GM12891 (cell line): ENCODE measurements at regions not wholly inside any gene's neighbourhood (a gene's known extent, or its start where the extent isn't known, plus 50 kb on each side); places are given as distances from the start of the nearest gene placed in this dataset.

Experiments used
- DNase-seq: peaks from one replicate; pipeline ENCODE4 v3.0.0; 2011; ENCODE audit warnings: low spot score; ENCODE audit not compliant: insufficient read length
- FAIRE-seq: peaks from 2 replicates; lab custom pipeline; 2011; peaks lifted over from hg19 to GRCh38; lab: Jason Lieb, UNC
- PAX5 ChIP-seq: IDR thresholded peaks from 2 replicates; pipeline ENCODE4 v1.6.1; 2011; ENCODE audit warnings: low read length, moderate library complexity, mild to moderate bottlenecking; ENCODE audit not compliant: insufficient read depth, severe bottlenecking
- POLR2A ChIP-seq: IDR thresholded peaks from 2 replicates; pipeline ENCODE4 v1.6.1; 2011; ENCODE audit warnings: low read depth, low read length, control low read depth
- POLR2AphosphoS5 ChIP-seq: IDR thresholded peaks from 2 replicates; pipeline ENCODE4 v1.6.1; 2011; ENCODE audit warnings: low read depth, low read length, control low read depth
- POU2F2 ChIP-seq: IDR thresholded peaks from 2 replicates; pipeline ENCODE4 v1.6.1; 2011; ENCODE audit warnings: low read depth, mild to moderate bottlenecking, control low read depth, low read length, moderate library complexity
- SPI1 ChIP-seq: IDR thresholded peaks from 2 replicates; pipeline ENCODE4 v1.6.1; 2011; ENCODE audit warnings: low read depth, low read length, control low read depth
- TAF1 ChIP-seq: IDR thresholded peaks from 2 replicates; pipeline ENCODE4 v1.6.1; 2011; ENCODE audit warnings: low read depth, low read length, control low read depth

GRCh38 chr13:107392205-107392604 lies 823.1 kb downstream of the LIG4 start:
- FAIRE-seq = no peak
- no peak for DNase-seq
- TF ChIP-seq POU2F2 = no peak
- TF ChIP-seq PAX5 = no peak
- TF ChIP-seq TAF1 = no peak
- TF ChIP-seq POLR2A = no peak
- TF ChIP-seq SPI1 = no peak
- TF ChIP-seq POLR2AphosphoS5 = no peak

DNA sequence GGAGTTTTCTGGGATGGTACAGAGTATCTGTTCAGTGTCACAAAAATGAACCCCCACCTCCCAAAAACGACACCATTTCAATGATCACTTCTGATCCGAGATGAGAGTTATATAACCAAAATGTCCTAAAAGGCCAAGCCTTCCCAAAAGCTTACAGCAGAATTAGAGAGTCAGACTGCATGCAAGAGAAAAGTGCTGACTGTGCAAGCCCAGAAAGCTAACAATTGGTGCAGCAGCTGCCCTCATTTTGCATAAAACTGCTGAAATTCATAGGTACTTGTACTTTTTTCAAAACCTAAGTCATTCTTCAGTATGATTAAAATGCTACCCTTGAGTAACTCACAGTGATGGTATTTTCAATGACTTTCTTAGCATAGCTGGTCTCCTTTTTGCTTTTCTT lies 819.6 kb upstream of the ARGLU1 start:
- no peak for TF ChIP-seq POLR2AphosphoS5
- no peak for TF ChIP-seq TAF1
- no peak for TF ChIP-seq POU2F2
- TF ChIP-seq SPI1 = no peak
- no peak for TF ChIP-seq PAX5
- TF ChIP-seq POLR2A = no peak
- no peak for FAIRE-seq
- no peak for DNase-seq

DNA sequence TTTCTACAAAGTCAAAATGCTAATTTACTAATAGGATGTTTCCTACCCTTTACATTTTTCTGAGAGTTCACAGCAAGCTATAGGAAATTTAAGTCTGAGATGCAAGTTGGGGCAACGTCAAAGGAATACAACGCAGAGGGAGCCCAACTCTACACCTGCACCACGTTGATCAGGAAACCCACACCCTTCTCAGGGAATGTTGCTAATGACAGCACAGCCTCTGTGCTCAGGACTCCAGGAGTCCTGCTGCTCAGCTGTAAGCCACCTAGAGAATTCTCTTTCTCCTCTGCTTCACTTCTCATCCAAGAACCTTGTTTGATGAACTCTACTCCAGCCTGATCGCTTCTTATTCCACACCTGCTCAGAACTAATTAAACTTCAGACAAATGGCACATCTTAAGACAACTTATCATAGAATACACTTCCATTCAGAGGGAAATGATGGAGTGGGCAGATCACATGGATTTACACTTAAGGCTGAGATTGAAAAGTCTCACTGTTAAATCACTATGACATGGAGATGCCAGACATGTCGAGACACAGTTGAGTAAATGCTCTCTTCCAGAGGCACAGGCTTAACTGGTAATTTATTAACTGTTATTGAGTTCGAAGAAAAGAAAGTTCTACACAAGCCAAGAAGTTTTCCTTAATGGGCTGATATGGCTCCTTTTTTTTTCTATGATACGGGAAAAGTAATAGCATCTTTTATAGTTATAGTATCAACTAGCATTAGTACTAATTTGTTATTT lies 811.6 kb upstream of the ARGLU1 start:
- DNase-seq (no peak), FAIRE-seq (no peak)
- TF ChIP-seq PAX5 (no peak), TAF1 (no peak), POLR2A (no peak), POLR2AphosphoS5 (no peak), POU2F2 (no peak), SPI1 (no peak)

- TF ChIP-seq POLR2A (no peak), PAX5 (no peak), POLR2AphosphoS5 (no peak), POU2F2 (no peak), SPI1 (no peak), TAF1 (no peak)
- no peak for FAIRE-seq
- no peak for DNase-seq
These were observed 808.6 kb upstream of the ARGLU1 start for GRCh38 chr13:107376341-107377125.

- no peak for TF ChIP-seq POLR2AphosphoS5
- no peak for TF ChIP-seq TAF1
- no peak for TF ChIP-seq POLR2A
- TF ChIP-seq POU2F2 = no peak
- no peak for TF ChIP-seq SPI1
- TF ChIP-seq PAX5 = no peak
- no peak for DNase-seq
- FAIRE-seq = no peak
These were observed 807.9 kb upstream of the ARGLU1 start for GRCh38 chr13:107375701-107376340.

- TF ChIP-seq POU2F2 (no peak), TAF1 (no peak), PAX5 (no peak), SPI1 (no peak), POLR2A (no peak), POLR2AphosphoS5 (no peak)
- no peak for FAIRE-seq
- no peak for DNase-seq
These were observed 806.1 kb upstream of the ARGLU1 start for GRCh38 chr13:107374038-107374437.

- DNase-seq = no peak
- no peak for FAIRE-seq
- TF ChIP-seq TAF1 (no peak), PAX5 (no peak), POU2F2 (no peak)
These were observed 805.6 kb upstream of the ARGLU1 start for GRCh38 chr13:107373551-107373950.

DNA sequence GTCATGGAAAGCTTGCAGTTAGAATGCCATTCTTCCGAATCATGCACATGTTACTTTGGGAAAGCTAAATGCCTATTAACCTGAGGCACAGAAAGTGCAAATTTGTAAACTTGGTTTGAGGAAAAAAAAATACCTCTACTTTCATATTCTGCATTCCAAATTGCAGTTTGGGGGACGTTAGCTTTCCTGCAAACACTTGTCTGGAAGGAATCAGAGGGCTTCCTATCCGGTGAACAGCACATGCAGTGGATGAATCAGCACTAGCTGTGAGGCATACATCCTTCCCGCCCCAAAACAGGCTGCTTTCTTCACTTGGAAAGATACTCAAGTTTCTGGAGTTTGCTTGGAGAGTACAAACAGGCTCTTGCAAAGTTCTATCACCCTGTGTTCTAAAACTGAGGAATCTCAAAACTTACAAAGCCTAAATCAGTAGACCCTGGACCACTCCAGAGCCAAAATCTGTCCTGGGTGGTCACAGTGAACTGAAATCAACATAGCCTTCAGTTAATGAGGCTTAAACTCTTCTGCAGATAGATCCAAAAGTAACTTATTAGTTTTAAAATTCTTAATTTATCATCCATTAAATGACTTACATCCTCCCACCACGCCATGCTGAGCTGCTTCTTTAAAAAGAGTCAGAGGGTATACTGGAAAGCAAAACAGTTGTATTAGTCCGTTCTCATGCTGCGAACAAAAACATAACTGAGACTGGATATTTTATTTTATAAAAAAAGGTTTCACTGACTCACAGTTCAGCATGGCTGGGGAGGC lies 802.3 kb upstream of the ARGLU1 start:
- FAIRE-seq = no peak
- TF ChIP-seq SPI1 = no peak
- no peak for TF ChIP-seq POLR2A
- TF ChIP-seq POU2F2 = no peak

More for the DNA sequence above, 802.3 kb upstream of the ARGLU1 start:
- DNase-seq = no peak
